Stimulated activated CD4-positive, alpha-beta T cell treated with anti-CD3 and anti-CD28 coated beads, Interleukin-1b, Interleukin-23, amount 100 ng/mL, for 4 hours (primary cell): ENCODE measurements at regions not wholly inside any gene's neighbourhood (a gene's known extent, or its start where the extent isn't known, plus 50 kb on each side); places are given as distances from the start of the nearest gene placed in this dataset.
"Not testable (repeated sequence)": the region's sequence is repeated elsewhere in the genome, so short reads cannot be mapped to it uniquely, and the experiment has no call there.

Experiments used
- DNase-seq, 2 donors: peaks; one replicate each; pipeline ENCODE4 v3.0.0-alpha.2; 2020; ENCODE audit warnings: low read depth in 2 of 2

DNA sequence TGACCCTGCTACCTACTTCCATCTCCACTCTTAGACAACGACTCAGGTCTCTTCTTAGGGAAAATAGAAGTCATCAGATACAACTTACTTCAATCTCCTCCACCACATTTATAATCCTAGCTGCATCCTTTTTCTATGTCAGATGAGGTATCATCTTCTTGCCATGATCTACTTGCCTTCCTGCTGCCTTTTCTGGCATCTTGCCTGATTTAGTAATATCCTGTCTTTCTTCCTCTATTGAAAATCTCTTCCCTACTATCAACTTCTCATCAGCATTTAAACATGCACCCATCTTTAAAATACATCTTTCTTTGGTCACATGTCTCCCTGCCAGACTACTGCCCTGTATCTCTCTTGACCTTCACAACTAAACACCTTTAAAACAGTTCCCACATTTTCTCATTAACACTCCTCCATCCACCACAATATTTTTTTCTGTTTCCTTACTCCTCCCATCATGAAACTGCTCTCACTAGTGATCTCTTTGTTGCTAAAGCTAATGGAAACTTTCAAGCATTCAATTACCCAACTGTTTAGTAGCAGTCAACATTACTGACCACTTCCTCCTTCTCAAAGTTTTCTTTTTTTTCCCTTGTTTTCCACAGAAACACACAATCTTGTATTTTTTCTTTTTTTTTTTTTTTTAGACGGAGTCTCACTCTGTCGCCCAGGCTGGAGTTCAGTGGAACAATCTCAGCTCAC, 100.8 kb upstream of the CXorf66 start:
- no peak for DNase-seq

DNA sequence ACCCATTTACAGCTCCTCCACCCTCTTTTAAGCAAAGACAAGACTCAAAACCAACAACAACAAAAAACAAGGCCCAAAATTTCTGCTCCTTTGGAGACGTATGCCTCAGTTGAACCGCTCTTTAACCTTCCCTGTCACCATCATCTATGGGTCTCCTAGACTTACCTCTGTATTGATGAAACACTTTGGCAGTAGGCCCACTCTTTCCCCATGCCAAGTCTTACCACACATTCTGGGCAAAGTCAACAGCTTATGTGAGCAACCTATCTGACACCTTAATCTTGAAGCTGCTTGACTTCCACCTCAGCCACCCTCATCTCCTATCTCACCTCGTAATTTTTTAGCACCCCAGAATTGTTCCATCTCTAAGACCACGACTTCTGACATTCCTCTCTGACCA, 99.7 kb upstream of the CXorf66 start:
- no peak for DNase-seq

DNA sequence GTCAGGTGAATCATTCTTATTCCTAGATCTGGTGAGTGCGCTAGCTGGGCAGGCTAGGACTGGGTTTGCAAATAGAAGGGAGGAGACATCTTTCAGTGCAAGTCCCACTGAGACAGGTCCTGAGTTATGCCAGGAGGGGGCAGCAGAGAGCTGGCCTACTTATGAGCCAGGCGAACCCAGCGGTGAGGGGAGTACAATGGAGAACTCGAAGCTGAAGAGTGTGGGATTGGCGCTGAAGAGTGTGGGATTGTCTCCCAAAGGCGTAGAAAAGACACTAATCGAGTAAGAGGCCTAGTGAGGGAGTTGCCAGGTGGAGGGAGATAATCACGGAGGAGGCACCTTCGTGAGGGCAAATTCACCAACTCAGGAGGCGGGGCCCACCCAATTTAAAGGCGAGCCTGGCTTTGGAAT, 91.7 kb upstream of the CXorf66 start:
- peak; percentile 41 to 43 for DNase-seq

DNA sequence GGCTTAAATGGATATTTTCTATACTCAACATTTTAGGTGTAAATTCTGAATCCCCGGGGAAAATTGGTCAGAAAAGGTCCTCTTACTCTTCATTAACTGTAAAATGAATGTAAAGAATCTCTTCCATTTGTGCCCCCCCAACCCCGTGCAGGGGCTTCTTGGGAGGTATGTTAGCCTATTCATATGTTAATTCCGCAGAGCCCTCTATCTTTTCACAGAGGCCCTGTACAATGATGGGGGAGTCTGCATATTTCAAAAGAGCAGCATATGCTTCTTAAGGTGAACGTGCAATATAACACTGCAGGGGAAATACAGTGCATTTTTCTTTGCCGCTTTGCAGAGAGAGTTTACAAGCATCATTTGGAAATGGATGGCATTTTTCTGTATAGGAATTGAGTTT, 88.5 kb upstream of the CXorf66 start:
- no peak for DNase-seq

DNA sequence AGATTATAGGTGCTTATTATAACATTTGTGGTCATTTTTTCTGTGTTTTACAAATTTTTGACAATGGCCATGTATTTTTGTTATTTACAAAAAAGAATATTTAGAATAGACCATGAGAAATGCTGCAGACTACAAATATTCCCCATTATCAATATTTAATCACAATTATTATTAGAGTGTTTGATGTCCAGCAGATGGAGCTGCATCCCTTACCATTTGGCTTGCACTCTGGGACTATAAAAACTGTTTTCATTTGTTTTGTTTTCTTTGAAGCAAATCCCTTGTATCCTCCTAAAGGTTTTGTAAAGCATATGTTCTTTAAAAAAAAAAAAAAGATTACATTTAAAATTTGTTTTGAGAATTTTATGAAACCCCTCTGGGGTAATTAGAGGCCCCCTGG, 85.6 kb upstream of the CXorf66 start:
- DNase-seq: no peak

DNA sequence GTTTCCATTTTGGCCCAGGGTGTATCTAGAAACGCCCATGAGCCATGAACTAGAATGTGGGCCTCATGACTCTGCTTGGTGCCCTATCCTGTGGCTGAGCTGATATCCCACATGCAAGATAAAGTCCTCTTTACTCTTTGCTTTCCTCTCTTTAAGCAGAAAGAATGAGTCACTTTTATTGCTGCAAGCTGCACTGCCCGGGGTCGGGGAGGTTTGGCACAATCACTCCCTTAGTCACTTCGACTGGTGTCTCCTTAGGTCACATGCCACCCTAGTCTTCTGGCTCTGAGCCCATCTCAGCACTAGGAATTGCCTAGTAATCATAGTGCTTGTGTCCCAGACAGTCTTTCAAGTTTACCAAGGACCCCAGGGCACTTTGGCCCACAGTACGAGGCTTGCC, 75.1 kb upstream of the CXorf66 start:
- DNase-seq: no peak

DNA sequence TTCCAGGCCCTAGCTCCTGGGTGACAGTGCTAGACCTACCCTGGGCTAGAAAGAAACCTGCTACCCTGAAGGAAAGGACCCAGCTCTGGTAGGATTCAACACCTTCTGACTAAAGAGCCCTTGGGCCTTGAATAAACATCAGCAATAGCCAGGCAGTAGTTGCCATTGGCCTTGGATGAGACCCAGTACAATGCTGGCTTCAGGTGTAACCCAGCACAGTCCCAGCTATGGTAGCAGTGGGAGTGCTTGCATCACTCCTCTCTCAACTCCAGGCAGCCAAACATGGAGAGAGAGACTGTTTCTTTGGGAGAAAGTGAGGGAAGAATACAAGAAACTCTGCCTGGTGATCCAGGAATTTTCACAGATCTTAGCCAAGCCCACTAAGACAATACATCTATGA, 73.5 kb upstream of the CXorf66 start:
- DNase-seq: no peak

DNA sequence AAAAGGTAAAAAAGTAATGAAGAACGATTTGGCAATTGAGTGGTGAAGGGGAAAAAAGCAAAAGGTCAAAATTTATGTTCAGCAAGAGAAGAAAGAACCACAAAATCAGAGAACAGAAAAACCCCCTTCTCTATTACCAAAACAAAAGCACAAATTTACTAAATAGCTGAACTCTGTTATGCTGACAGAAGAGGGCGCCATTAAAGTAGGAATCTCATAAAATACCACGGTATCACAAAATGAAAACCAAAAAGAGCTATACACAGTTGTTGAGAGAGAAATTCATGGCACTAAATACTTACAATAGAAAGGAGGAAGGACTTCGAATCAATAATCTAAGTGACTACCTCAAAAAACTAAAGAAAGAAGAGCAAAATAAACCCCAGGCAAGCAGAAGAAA, 69.6 kb upstream of the CXorf66 start:
- DNase-seq: no peak

DNA sequence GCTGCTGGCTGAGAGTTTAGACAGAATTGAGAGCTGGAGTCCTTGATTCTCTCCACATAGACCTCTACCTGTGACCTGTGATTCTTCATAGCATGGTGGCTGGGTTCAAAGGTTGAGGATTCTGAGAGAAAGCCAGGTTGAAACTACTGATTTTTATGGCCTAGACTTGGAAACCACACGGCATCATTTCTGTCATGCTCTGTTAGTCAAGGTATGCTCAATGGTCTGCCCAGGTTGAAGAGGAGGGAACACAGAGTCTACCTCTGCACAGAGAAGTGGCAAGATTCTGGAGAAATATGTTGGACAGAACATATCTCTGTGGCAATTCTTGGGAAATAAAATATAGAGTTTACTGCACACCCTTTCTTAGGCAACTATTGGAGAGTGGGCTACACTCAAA, 57.2 kb upstream of the CXorf66 start:
- DNase-seq: no peak

DNA sequence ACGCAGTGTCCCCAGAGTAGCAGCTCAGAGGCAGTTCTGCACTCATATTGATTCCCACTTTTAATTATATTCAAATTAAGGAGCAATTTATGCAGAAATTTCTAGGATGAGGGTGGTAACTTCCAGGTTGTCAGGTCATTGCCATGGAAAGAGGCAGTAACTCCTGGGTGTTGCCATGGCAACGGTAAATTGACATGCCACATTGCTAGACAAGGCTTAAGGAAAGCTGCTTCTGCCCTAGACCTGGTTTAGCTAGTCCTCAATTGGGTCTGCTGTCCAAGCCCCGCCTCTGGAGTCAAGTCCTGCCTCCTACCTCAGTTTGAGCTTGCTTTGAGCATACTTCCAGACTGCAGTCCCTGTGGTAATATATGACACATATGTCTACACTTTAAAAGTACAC, 53.8 kb upstream of the CXorf66 start:
- not testable (repeated sequence) for DNase-seq
